ENCODE measurements at regions not wholly inside any gene's neighbourhood (a gene's known extent, or its start where the extent isn't known, plus 50 kb on each side); places are given as distances from the start of the nearest gene placed in this dataset.
A peak's percentile ranks its signal among the peaks of the same experiment; 100 is the strongest.

DNA sequence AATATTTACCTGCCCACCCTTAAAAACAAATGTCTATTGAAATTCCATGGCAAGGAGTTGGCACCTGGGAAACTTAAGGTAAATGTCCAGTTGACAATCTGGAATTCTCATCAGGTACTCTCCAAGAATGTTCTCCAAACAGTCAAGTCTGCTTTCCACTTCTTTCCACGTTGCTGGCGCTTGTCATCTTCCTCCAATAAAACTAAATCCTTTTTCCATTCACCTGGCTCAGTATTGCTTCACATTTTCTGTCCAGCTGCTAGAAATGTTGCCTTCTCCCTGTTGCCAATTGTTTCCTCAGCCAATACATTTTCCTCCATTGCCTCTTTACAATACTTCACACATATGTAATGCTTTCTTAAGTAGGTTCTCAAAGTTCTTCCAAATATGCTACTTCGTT lies 1288.1 kb upstream of the MAP3K7 start:
- no peak for DNase-seq (ENCODE audit: low read depth in 4 of 4, low spot score in 3 of 4)

DNA sequence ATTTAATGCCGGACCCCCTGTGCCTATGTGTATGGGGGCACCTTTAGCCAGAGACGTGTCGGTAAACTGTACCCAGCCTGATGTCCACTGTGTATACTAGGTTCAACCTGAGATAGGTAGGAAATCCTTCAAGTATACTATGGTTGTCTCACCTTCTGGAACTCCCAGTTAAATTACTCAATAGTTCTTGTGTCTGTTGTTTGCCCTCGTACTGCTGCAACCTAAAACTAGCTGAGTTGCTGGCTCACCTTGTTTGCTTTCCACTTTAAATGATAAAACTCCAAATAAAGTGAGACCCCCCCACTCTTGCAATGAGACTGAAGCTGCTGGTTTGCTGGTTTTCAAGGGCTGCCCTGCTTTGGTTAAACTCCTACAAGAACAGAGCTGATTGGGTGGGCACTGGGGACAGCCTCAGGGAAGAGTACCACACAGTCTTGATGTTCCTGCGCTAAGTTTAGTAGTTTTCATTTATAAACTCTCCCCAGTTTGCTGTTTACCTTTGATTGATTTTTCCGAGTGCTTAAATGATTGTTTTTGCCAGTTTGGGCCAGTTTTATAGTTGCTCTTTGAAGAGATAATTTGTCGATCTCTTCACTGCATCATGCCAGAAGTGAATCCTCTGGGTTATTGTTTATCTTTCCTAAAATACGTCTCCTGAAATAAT lies 1281.8 kb upstream of the MAP3K7 start:
- no peak for DNase-seq (ENCODE audit: low read depth in 4 of 4, low spot score in 3 of 4)

DNA sequence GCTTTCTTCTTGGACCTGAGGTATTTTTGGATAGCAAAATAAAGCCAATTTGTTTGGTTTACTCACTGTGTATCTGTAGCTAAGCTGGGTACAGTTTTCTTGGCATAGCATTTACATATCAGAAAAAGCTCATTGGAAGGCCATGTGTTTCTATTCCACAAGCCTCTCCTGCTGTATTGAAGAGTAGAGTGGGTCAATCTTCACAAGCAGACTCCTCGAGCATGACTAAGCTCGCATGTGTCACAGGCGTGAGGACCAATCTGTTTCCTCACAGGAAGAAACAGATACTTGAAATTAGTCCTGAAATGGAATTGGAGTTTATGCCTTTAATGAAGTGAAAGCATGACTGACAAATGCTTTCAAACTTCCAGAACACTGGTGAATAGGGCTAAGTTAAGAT lies 1279.0 kb upstream of the MAP3K7 start:
- no peak for DNase-seq (ENCODE audit: low read depth in 4 of 4, low spot score in 3 of 4)

DNA sequence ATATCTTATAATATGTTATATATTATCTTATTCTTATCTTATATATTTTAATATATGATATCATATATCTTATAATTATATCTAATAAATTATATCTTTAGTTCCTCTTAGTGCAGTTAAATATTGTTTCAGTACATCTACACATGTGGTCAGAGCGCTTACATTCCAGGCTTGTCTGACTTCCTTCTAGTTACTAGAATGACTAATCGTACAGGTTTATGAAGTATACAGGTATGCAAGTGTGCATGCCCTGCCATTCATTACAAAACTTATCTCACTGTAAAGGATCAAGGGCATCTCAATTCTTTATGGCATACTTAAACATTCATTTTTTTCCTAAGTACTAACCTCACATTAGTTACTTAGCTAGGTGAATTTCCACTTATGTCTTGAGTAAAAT lies 1278.0 kb upstream of the MAP3K7 start:
- no peak for DNase-seq (ENCODE audit: low read depth in 4 of 4, low spot score in 3 of 4)

DNA sequence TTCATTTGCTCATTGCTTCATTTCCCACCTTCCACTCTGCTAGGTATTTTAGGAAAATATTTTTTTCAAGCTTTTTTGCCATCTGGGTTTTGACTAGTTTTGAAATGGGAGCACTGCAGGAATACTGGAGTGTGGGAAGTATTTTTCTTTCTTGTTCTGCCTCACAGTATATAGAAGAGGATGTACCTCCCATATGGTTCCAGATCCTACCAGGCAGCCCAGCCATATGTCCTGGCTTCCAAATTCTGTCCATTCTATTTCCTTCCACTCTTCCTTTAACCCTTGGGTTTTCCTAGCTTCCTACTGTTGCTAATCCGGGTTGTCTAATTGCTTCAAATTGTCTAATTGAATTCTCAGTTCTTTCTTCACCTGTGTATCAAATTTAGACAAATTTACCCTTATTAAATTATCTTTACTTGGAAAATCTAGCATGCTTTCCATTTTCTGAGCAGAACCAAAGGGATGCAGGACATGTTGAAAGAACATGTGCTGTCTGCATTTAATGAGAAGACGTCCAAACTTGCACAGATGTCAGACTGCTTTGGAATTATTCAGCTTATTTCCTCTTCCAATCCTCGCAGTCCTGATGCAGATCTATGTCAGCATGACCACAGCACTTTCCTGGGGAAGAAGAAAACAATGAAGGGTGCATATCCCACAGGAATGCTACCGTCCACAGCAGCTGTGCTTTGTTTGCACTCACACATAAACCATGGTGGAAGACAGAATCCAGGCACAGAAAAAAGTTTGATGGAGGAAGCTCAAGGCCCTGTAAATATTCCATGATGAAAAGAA lies 1273.9 kb upstream of the MAP3K7 start:
- no peak for DNase-seq (ENCODE audit: low read depth in 4 of 4, low spot score in 3 of 4)

DNA sequence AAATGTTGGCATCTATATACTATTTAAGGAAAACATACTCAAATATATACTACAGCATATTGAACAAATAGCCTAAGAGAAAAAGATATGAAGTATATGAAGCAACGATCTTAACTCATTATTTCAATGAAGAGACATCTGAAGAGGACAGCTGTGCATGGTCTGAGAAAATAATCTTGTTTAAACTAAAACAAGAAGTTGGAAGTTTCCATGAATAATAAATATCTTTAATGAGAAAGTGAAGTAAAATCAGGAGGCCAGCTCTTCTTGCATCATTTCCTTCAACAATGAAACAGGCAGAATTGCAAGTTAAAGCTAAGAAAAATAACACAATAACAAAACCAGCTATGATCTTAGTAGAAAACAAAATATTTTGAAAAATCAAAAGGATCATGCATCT lies 1265.4 kb upstream of the MAP3K7 start:
- peak in 1 of 4 donors; percentile 12 for DNase-seq (ENCODE audit: low read depth in 4 of 4, low spot score in 3 of 4)

DNA sequence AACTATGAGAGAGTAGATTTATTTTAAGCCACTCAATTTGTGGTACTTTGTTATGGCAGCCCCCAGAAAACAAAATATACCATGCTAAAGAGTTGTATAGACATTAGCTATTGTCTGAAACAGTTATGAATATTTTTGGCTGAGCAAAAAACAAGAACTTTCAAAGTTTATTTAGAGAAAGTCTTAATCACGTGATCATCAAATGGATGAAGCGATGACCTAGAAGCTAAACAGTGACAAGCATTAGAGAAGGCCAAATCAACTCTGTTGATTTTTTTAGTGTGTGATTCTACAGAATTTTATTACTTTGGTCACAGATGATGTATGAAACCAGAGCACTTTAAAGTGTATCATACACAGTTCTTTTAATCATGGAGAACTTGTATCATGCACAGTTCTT lies 1247.9 kb upstream of the MAP3K7 start:
- DNase-seq (ENCODE audit: low read depth in 4 of 4, low spot score in 3 of 4): no peak

DNA sequence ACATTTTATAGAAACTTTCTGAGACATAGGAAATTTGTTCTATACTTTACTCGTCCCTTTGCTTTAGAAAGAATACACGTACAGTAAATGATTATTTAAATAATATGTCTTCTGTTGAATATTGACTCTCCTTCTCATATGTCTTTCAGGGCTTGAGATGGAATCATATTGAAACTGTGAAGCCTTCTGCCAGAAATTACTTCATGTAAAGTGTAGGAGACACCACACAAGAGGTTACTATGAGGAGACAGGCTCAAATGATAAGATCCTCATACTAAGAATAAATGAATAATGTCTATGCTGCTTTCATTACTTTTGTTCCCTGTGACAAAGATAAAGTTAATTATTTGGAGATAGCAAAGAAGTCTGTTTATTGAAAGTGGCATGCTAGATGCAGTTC lies 1240.3 kb upstream of the MAP3K7 start:
- no peak for DNase-seq (ENCODE audit: low read depth in 4 of 4, low spot score in 3 of 4)

DNA sequence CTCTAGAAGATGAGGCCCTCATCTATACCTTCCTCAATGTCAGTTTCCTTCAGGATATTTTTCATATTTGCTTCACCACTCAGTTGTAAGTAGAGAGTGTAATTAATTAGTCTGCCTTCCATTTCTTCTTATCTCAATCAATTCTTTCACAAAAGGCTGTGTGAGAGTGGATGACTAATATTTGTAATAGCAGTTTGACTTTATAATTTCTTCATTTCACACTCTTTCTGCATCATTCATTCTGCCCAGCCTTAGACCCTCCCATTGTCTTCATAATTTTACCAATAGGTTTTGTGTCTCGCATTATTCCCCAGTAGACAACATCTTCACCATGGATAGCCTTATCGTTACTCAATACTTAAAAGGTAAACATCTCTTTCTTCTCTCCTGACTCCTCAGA lies 1239.3 kb upstream of the MAP3K7 start:
- DNase-seq (ENCODE audit: low read depth in 4 of 4, low spot score in 3 of 4): no peak

DNA sequence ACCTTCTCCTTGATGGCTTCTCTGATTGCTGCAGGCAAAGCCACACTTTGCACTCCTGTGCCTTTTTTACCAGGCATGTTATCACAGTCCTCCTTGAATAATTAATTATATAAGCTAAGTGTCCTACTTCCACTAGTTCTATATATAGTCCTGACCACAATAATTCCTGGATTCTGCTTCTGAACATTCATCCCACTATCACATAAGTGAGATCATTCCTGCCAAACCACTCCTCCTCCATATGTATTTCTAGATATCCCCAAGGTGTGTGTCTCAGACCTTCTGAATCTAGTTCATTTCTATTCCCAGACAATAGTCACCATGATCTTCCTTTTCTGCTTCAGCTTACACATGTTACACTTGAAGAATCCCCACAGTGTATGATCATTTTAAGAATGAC lies 1237.5 kb upstream of the MAP3K7 start:
- no peak for DNase-seq (ENCODE audit: low read depth in 4 of 4, low spot score in 3 of 4)

DNA sequence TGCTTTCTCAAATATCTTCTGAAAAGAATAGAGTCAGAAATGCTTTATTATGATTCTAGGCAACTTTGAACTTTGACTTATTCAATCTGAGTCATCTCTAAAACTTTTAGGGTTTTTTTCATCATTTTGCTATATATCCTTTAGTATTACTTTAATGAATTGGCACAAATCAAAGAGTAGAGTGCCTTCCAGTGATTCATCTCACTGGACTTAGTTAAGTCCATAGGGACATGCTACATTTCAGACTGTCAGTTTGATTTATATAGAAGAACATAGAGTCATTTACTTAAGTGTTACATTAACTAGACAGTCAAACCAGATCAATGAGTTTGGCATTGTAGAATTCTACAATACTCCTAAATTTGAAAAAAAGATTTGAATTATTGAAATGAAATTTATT lies 1235.7 kb upstream of the MAP3K7 start:
- DNase-seq (ENCODE audit: low read depth in 4 of 4, low spot score in 3 of 4): no peak

DNA sequence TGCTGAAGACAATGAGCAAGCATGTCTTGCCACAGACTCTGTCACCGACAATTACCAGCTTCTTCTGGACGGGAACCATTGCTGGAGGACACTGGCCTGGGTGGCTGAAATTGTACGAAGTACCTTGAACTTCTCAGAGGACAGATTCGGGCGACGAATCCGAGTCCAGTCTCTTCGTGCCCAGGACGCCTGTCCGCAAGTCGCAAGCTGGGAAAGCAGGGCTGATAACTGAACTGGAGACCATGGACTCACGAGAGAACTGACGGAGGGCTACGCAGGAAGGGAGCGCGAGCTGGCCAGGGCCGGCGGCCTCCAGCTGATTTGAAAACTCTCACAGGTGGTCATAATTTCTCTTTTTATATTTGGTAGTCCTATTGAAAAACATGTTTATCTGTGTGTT lies 1229.5 kb upstream of the MAP3K7 start:
- DNase-seq (ENCODE audit: low read depth in 4 of 4, low spot score in 3 of 4): no peak

DNA sequence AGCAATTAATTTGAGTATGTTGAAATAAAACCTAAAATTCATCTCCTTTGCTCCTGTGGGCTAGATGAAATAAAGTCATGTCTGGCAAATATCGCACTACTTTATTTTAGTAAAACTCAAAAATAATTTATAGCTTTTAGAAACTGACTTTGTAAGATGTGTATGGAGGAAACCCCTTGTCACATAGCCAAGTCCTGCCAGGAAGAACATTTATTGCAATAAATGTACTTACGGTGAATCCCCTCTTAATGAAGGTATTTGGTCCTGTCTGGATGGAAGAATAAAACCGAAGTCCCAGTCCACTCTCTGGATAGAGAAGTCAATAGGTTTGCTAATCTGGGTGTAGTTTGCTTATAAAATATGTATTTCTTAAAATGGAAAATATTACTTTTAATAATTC lies 1226.8 kb upstream of the MAP3K7 start:
- no peak for DNase-seq (ENCODE audit: low read depth in 4 of 4, low spot score in 3 of 4)

DNA sequence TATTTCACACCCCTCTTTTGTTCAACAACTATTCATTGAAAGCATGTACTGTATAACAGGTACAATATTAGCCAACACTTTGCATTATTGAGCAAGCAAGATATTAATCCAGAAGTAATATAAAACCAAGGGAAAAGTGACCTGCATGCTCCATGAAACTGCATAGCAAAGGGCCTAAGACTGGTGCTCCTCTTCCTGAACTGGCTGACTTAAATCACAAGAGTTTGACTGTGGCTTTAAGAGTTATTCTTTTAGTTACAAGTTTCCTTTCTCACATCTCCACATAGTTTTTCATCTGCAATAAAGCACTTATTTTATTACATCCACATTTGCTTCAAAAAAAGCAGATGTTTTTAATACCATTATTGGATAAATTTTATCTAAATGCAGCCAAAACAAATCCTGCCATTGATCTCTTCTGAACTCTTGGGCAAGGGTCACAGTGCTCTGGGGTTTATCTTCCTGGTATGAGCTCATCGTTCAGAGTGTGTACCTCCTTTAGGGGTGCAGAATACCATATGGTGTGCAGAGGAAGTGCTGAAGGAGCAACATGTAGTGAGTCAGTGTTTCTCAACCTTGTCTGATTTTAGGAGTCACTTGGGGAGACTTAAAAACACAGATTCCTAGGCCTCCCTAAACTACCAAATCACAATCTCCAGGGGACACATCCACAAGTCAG lies 1225.9 kb upstream of the MAP3K7 start:
- no peak for DNase-seq (ENCODE audit: low read depth in 4 of 4, low spot score in 3 of 4)

DNA sequence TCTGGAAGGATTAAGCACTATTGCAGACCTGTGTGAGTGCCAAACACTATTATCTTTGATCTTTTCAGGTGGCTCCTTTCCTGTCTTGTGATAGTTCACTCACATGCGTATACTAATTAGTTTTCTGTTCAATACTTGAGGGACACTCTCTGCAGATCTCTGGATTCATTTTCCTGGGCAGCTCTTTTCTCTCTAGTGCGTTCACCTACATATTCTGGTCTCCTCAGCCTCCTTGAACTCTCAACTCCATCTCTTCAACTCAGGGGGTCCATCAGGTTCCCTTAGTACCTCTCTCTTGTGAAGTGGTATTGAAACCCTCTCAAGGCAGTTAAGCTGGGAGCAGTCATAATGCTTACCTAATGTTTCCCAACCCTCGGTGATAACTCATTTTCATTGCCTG lies 1218.1 kb upstream of the MAP3K7 start:
- DNase-seq (ENCODE audit: low read depth in 4 of 4, low spot score in 3 of 4): no peak

DNA sequence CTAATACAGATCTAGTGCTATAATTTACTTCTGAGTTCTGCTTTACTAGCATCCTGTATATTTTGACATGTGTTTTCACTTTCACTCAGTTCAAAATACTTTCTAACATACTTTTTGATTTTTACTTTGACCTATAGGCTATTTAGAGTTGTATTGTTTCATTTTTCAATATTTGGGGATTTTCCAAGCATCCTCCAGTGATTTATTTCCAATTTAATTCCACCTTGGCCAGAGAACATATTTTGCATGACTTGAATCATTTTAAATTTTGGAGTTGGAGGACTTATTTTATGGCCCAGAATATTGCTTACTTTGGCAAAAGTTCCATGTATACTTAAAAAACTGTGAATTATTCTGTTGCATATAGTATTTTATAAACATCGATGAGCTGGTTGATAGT lies 1215.6 kb upstream of the MAP3K7 start:
- no peak for DNase-seq (ENCODE audit: low read depth in 4 of 4, low spot score in 3 of 4)

DNA sequence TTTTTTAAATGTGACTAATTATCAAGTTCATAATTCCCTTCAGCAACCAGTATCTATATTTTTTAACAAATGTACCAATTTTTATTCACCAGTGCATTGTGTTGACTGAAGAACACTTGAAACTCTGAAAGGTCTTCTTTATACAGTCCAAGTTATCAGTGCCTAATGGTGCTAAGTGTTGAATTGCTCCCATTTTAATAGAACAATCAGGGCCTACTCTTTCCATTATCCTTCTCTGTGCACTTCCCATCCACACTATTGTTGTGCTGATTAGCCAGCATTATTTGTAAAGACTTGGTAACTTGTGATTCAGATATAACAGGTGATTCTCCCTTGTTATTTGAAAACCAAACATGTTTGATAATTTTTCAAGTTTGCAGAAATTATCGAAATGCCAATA lies 1209.7 kb upstream of the MAP3K7 start:
- DNase-seq (ENCODE audit: low read depth in 4 of 4, low spot score in 3 of 4): no peak

DNA sequence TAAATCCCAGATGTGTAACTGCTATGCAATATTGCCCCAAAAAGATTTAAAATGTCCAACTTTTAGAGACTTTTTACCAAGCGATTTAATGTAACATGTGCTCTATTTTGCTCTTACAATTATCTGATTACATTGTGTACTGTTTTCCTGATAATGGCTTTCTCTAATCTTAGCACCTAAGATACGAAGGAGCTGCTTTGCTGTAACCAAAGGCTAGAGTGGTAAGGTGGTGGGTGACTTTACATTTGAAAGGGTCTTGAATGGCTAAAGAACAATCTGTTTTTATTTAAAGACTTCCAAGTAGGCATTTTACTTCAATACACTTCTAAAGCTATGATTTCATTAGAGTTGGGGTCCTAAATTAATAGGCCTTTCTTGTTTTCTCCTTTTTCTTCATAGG lies 1201.6 kb upstream of the MAP3K7 start:
- no peak for DNase-seq (ENCODE audit: low read depth in 4 of 4, low spot score in 3 of 4)

DNA sequence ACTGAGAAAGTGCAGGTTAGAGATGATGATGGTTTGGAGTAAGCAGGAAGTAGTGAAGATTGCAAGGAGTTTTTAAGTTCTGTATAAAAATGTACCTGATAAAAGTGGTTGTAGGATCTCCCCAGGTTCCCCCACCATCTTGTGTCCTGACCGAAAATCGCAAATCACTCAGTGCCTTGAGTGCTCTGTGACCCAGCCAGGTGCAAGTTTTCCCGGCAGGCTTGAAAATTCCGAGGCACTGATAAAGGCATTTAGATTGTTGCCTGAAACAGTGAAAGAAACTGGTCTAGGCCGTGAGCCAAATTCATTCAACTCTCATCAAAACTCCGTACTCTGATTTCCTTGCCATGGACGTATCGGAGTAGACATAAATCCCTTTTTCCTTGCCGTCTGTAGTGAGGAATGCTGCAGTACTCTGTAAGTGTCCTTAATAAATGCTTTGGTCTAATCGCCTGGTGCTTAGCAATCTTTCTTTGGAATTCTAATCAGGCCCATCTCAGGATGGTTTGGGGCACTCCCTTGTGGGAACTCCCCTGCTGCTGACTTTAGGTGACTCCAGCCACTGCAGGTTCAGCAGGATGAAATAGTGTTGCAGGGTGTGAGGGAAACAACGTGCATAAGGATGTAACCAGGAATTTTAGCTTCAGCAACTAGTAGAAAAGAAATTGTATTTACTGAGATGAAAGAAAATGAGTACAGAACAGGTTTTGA lies 1199.8 kb upstream of the MAP3K7 start:
- DNase-seq (ENCODE audit: low read depth in 4 of 4, low spot score in 3 of 4): no peak

DNA sequence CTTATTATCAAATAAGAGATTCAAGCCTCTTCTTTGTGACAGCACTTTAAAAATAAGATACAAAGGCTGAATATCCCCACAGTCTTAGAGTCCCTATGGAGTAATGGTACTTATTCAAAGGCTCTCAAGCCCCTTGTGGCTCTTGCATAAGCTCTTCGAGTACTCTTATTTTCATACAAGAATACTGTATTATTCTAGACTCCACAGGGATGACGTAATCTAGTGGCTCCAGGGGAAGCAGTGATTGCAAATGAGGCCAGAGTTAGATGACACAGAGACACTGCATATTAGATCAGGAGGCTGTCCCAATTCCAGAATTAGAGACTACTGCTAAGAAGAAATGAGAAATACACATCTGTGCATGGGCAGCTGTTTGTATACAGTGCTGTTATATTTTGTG lies 1195.9 kb upstream of the MAP3K7 start:
- DNase-seq (ENCODE audit: low read depth in 4 of 4, low spot score in 3 of 4): no peak

DNA sequence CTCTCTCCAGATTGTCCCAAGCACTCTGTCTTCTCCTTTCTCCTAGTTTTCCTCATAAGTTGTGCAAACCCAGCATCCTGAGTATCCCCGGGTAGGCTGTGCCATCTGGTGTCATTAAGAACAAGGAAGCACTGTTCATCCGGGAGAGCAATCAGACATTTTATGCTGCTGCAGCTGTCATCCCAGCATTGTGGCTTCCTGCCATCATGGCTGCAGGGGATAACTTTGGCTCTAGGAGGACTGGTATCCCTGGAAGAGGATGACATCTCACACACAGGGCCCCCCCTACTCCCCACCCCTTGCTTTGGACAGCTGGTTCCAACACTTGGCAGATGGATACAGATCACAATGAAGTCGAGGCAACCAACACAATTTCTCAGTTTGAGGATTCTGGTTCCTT lies 1195.1 kb upstream of the MAP3K7 start:
- DNase-seq (ENCODE audit: low read depth in 4 of 4, low spot score in 3 of 4): no peak
